HepG2 (cell line): ENCODE measurements at regions not wholly inside any gene's neighbourhood (a gene's known extent, or its start where the extent isn't known, plus 50 kb on each side); places are given as distances from the start of the nearest gene placed in this dataset.
A peak's percentile ranks its signal among the peaks of the same experiment; 100 is the strongest.

Experiments
- ATAC-seq: fragments of 200-7000 bp; cut with Tn5 transposase; 3 replicates; pipeline ENCODE4 v1.9.1; 2020; ENCODE audit warnings: mild to moderate bottlenecking, moderate library complexity
- BruUV-seq: library from RNA; stranded (reverse); fragments of 400-500 nt; replicated peaks from 2 replicates; lab custom pipeline; 2021; lab: Mats Ljungman, UMichigan
- CTCF ChIA-PET: fragments of 300-600 bp; formaldehyde crosslinking; extraction: SDS; loops from one replicate; lab custom pipeline; 2021; ENCODE audit warnings: low total read pairs, inconsistent platforms, low intra/inter-chr PET ratio; lab: Yijun Ruan, JAX
- POLR2A ChIA-PET: fragments of 350-600 bp; sonication (Branson Sonifier 250); formaldehyde crosslinking; loops from one replicate; lab custom pipeline; 2020; ENCODE audit warnings: antibody characterized with exemption, inconsistent platforms; lab: Yijun Ruan, JAX
- DNase-seq: peaks from one replicate; pipeline ENCODE4 v3.0.0-alpha.2; 2015; ENCODE audit warnings: low spot score
- FAIRE-seq: peaks from 3 replicates; lab custom pipeline; 2011; peaks lifted over from hg19 to GRCh38; lab: Jason Lieb, UNC
- H2AFZ ChIP-seq: one replicate; pipeline ENCODE4 v1.6.1; 2011; ENCODE audit warnings: low read length, inconsistent platforms
- H3K27ac ChIP-seq: fragments of 300-600 bp; 3 replicates; pipeline ENCODE4 v1.8.0; 2011; ENCODE audit warnings: mixed run types, mild to moderate bottlenecking, mixed read lengths, low read length, inconsistent platforms; ENCODE audit not compliant: insufficient read depth; ENCODE audit errors: extremely low read length
- H3K27me3 ChIP-seq, 2 experiments: fragments of 200-600 bp in 1 of 2; 2 replicates in 1 of 2; 3 replicates in 1 of 2; pipeline versions ENCODE4 v1.6.0 to v1.8.0; 2011; ENCODE audit warnings: low read length in 2 of 2, mild to moderate bottlenecking in 2 of 2, moderate library complexity in 2 of 2, inconsistent platforms in 1 of 2; ENCODE audit not compliant: insufficient read depth in 2 of 2, control insufficient read depth in 1 of 2
- H3K36me3 ChIP-seq, 2 experiments: fragments of 200-600 bp in 1 of 2; replicated peaks in 1 of 2; 2 replicates in 1 of 2; 3 replicates in 1 of 2; pipeline versions ENCODE4 v1.5.1 to v1.8.0; 2011; ENCODE audit warnings: low read length in 2 of 2, inconsistent platforms in 1 of 2; ENCODE audit not compliant: insufficient read depth in 2 of 2, control insufficient read depth in 1 of 2
- H3K4me1 ChIP-seq: 2 replicates; pipeline ENCODE4 v1.5.1; 2012; ENCODE audit warnings: low read length, inconsistent platforms; ENCODE audit not compliant: insufficient read depth
- H3K4me2 ChIP-seq: 2 replicates; pipeline ENCODE4 v1.6.0; 2011; ENCODE audit warnings: low read depth, low read length, inconsistent platforms
- H3K4me3 ChIP-seq, 3 experiments: fragments of 200-600 bp in 1 of 3; sonication (generic), shearing (Covaris generic) in 1 of 3; replicated peaks in 1 of 3; 2 replicates each; pipeline ENCODE4 v1.5.1; 2011 to 2016; ENCODE audit warnings: low read length in 3 of 3, inconsistent platforms in 2 of 3, low read depth in 2 of 3, mild to moderate bottlenecking in 2 of 3, control low read depth in 1 of 3, mixed read lengths in 1 of 3; ENCODE audit not compliant: insufficient read depth in 1 of 3
- H3K79me2 ChIP-seq: one replicate; pipeline ENCODE4 v1.6.1; 2011; ENCODE audit warnings: low read length, inconsistent platforms; ENCODE audit not compliant: insufficient read depth
- H3K9ac ChIP-seq: 2 replicates; pipeline ENCODE4 v1.6.0; 2011; ENCODE audit warnings: mild to moderate bottlenecking, low read depth, low read length, inconsistent platforms; ENCODE audit not compliant: insufficient read depth
- H3K9me3 ChIP-seq: 2 replicates; pipeline ENCODE4 v1.5.1; 2012; ENCODE audit warnings: mild to moderate bottlenecking, low read length
- H4K20me1 ChIP-seq: 2 replicates; pipeline ENCODE4 v1.6.0; 2011; ENCODE audit warnings: inconsistent platforms, mild to moderate bottlenecking, low read length, moderate library complexity; ENCODE audit not compliant: insufficient read depth
- CEBPB ChIP-seq: IDR thresholded peaks from 2 replicates; pipeline ENCODE4 v1.6.1; 2011; ENCODE audit warnings: low read depth, low read length, improper control_type of control experiment, borderline replicate concordance
- CHD2 ChIP-seq: IDR thresholded peaks from 2 replicates; pipeline ENCODE4 v1.6.1; 2011; ENCODE audit warnings: low read depth, low read length, improper control_type of control experiment
- TEAD3 ChIP-seq: optimal IDR thresholded peaks from 2 replicates; pipeline ENCODE3; 2016; ENCODE audit warnings: borderline replicate concordance
- ZC3H4 ChIP-seq: sonication (generic); formaldehyde crosslinking; IDR thresholded peaks from 2 replicates; pipeline ENCODE4 v1.4.0; 2020; ENCODE audit warnings: missing genetic modification reagents, borderline replicate concordance
- ZMYM3 ChIP-seq: sonication (generic); formaldehyde crosslinking; IDR thresholded peaks from 2 replicates; pipeline ENCODE4 v1.5.1; 2020; ENCODE audit warnings: mild to moderate bottlenecking, missing genetic modification reagents
- ZNF746 ChIP-seq: sonication (generic); formaldehyde crosslinking; IDR thresholded peaks from 2 replicates; pipeline ENCODE4 v1.8.0; 2022; ENCODE audit warnings: mild to moderate bottlenecking, missing genetic modification reagents
- whole genome bisulfite sequencing: methylation state at CpG from one replicate; pipeline ENCODE4 v1.1.6; 2017; ENCODE audit warnings: low lambda C conversion rate; 5-methylcytosine and 5-hydroxymethylcytosine counted together
- in situ Hi-C: cut with HindIII; loops from 2 replicates; pipeline ENCODE4 v1.10.0; 2017; ENCODE audit warnings: low pct_unique_long_range_greater_than_20kb; ENCODE audit not compliant: extremely low pct_ligation_motif_present
- intact Hi-C: fragments of 100-400 bp; cut with micrococcal nuclease; formaldehyde crosslinking; loops from one replicate; pipeline ENCODE4 v1.10.0; 2022; ENCODE audit not compliant: unreplicated experiment
- TF ChIP-seq, protein P1 (sequence below): sonication (generic); formaldehyde crosslinking; conservative IDR thresholded peaks from 2 replicates; pipeline ENCODE4 v1.5.0; 2020; ENCODE audit warnings: missing genetic modification reagents
- TF ChIP-seq, protein P2 (sequence below): IDR thresholded peaks from 2 replicates; pipeline ENCODE4 v1.6.1; 2018; ENCODE audit warnings: missing genetic modification reagents, mild to moderate bottlenecking, missing compliant biosample characterization
- TF ChIP-seq, protein P3 (sequence below): sonication (generic); formaldehyde crosslinking; IDR thresholded peaks from 2 replicates; pipeline ENCODE4 v1.8.0; 2022; ENCODE audit warnings: missing genetic modification reagents, mild to moderate bottlenecking, borderline replicate concordance
- TF ChIP-seq, protein P4 (sequence below): sonication (generic); formaldehyde crosslinking; IDR thresholded peaks from 2 replicates; pipeline ENCODE4 v1.9.0; 2021; ENCODE audit warnings: missing genetic modification reagents, borderline replicate concordance

GRCh38 chr3:163924600-163924999, 1153.7 kb downstream of the SI start (continued):
- TF ChIP-seq, protein P1, sequence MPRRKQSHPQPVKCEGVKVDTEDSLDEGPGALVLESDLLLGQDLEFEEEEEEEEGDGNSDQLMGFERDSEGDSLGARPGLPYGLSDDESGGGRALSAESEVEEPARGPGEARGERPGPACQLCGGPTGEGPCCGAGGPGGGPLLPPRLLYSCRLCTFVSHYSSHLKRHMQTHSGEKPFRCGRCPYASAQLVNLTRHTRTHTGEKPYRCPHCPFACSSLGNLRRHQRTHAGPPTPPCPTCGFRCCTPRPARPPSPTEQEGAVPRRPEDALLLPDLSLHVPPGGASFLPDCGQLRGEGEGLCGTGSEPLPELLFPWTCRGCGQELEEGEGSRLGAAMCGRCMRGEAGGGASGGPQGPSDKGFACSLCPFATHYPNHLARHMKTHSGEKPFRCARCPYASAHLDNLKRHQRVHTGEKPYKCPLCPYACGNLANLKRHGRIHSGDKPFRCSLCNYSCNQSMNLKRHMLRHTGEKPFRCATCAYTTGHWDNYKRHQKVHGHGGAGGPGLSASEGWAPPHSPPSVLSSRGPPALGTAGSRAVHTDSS (CRISPR knock-in tag) = no peak
- TF ChIP-seq TEAD3 (CRISPR knock-in tag) (no peak), ZNF746 (CRISPR knock-in tag) (no peak), ZC3H4 (no peak), CHD2 (no peak), ZMYM3 (CRISPR knock-in tag) (no peak)
- TF ChIP-seq, protein P2, sequence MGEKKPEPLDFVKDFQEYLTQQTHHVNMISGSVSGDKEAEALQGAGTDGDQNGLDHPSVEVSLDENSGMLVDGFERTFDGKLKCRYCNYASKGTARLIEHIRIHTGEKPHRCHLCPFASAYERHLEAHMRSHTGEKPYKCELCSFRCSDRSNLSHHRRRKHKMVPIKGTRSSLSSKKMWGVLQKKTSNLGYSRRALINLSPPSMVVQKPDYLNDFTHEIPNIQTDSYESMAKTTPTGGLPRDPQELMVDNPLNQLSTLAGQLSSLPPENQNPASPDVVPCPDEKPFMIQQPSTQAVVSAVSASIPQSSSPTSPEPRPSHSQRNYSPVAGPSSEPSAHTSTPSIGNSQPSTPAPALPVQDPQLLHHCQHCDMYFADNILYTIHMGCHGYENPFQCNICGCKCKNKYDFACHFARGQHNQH = no peak

DNA sequence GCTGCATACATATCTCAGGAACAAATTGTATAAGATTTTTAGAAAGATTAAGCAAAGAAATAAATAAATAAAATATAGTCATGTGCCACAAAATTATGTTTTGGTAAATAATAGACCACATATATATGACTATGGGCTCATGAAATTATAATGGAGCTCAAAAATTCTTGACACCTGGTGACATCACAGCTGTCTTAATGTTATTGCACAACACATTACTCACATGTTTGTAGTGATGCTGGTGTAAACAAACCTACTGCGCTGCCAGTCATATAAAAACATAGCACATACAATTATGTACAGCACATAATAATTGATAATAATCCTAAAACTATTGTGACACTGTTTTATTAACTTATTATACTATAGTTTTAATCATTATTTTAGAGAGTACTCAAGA, 1159.1 kb downstream of the SI start:
- Histone ChIP-seq H3K4me2 (no peak overlapping the region), H2AFZ (no peak overlapping the region), H3K79me2 (no peaks in the 10 kb centered on the region), H3K4me3 (no peak overlapping the region), H3K9me3 (no peaks in the 10 kb centered on the region), H3K36me3 (no peaks in the 10 kb centered on the region), H3K27me3 (no peaks in the 10 kb centered on the region), H3K27ac (no peak overlapping the region), H3K4me1 (no peaks in the 10 kb centered on the region), H4K20me1 (no peaks in the 10 kb centered on the region), H3K9ac (no peak overlapping the region)
- no TSS peak for BruUV-seq
- FAIRE-seq (no peak), DNase-seq (no peak), ATAC-seq (no peak)
- 0% methylated on average over 1 of the region's 1 CpG for WGBS
- TF ChIP-seq, protein P3, sequence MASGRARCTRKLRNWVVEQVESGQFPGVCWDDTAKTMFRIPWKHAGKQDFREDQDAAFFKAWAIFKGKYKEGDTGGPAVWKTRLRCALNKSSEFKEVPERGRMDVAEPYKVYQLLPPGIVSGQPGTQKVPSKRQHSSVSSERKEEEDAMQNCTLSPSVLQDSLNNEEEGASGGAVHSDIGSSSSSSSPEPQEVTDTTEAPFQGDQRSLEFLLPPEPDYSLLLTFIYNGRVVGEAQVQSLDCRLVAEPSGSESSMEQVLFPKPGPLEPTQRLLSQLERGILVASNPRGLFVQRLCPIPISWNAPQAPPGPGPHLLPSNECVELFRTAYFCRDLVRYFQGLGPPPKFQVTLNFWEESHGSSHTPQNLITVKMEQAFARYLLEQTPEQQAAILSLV (CRISPR knock-in tag) = no peak
- peak; percentile 58 for TF ChIP-seq CEBPB
- TF ChIP-seq, protein P2 = no peak
- TF ChIP-seq, protein P4, sequence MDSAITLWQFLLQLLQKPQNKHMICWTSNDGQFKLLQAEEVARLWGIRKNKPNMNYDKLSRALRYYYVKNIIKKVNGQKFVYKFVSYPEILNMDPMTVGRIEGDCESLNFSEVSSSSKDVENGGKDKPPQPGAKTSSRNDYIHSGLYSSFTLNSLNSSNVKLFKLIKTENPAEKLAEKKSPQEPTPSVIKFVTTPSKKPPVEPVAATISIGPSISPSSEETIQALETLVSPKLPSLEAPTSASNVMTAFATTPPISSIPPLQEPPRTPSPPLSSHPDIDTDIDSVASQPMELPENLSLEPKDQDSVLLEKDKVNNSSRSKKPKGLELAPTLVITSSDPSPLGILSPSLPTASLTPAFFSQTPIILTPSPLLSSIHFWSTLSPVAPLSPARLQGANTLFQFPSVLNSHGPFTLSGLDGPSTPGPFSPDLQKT (CRISPR knock-in tag) = no peak
- POLR2A ChIA-PET = no interaction called here
- intact Hi-C loops = no loop called here
- in situ Hi-C loops = loop anchor here (10.0 kb wide), 1 partner anchor 1266 kb away; no protein-coding TSS in a partner anchor
- CTCF ChIA-PET = no interaction called here
